Sigmoid colon (tissue), 4 donors: ENCODE measurements at regions not wholly inside any gene's neighbourhood (a gene's known extent, or its start where the extent isn't known, plus 50 kb on each side); places are given as distances from the start of the nearest gene placed in this dataset.

Source experiments
- CTCF ChIP-seq, 4 experiments: fragments of 450-650 bp in 3 of 4; fragments of 200-600 bp in 1 of 4; IDR thresholded peaks; one replicate each; pipeline ENCODE4 v1.5.1; 2016 to 2019; ENCODE audit warnings: antibody characterized with exemption in 4 of 4, mild to moderate bottlenecking in 3 of 4, moderate library complexity in 2 of 4
- EP300 ChIP-seq, 4 donors: sonication (generic); formaldehyde crosslinking; IDR thresholded peaks; one replicate each; pipeline ENCODE4 v1.6.1; 2017; ENCODE audit warnings: antibody characterized with exemption in 4 of 4
- POLR2A ChIP-seq, 2 donors: fragments of 450-650 bp; IDR thresholded peaks; one replicate each; pipeline ENCODE4 v1.6.1; 2016; ENCODE audit warnings: antibody characterized with exemption in 2 of 2, mild to moderate bottlenecking in 2 of 2, moderate library complexity in 2 of 2
- POLR2AphosphoS5 ChIP-seq, 4 donors: sonication (generic); formaldehyde crosslinking; IDR thresholded peaks; one replicate each; pipeline ENCODE4 v1.6.1; 2017; ENCODE audit warnings: antibody characterized with exemption in 4 of 4

GRCh38 chr6:51167468-51167867, 348.8 kb downstream of the TFAP2B start:
- TF ChIP-seq POLR2A (IDR thresholded peaks at IDR 0.05), result no peak
- TF ChIP-seq POLR2AphosphoS5 (IDR thresholded peaks at IDR 0.05), result no peak
- TF ChIP-seq CTCF (IDR thresholded peaks at IDR 0.05), result no peak
- TF ChIP-seq EP300 (IDR thresholded peaks at IDR 0.05), result no peak
